GM12878 (cell line): ENCODE measurements at regions not wholly inside any gene's neighbourhood (a gene's known extent, or its start where the extent isn't known, plus 50 kb on each side); places are given as distances from the start of the nearest gene placed in this dataset.

Source experiments
- ATAC-seq: fragments of 200-7000 bp; cut with Tn5 transposase; 3 replicates; pipeline ENCODE4 v1.9.1; 2020; ENCODE audit warnings: mild to moderate bottlenecking, moderate library complexity
- BruUV-seq: library from RNA; stranded (reverse); fragments of 400-500 nt; replicated peaks from 2 replicates; lab custom pipeline; 2021; lab: Mats Ljungman, UMichigan
- CTCF ChIA-PET: fragments of 300-600 bp; sonication (Branson Sonifier 250); formaldehyde crosslinking; extraction: SDS; loops from one replicate; lab custom pipeline; 2021; ENCODE audit warnings: inconsistent platforms; lab: Yijun Ruan, JAX
- POLR2A ChIA-PET: fragments of 350-600 bp; formaldehyde crosslinking; extraction: SDS; loops from one replicate; lab custom pipeline; 2021; ENCODE audit warnings: inconsistent platforms; lab: Charles Lee
- RAD21 ChIA-PET: fragments of 300-600 bp; sonication (Branson Sonifier 250); formaldehyde crosslinking; loops from one replicate; lab custom pipeline; 2023; ENCODE audit warnings: antibody characterized with exemption; ENCODE audit not compliant: unreplicated experiment; lab: Charles Lee
- SMC1A ChIA-PET: fragments of 300-600 bp; sonication (Branson Sonifier 250); formaldehyde crosslinking; loops from one replicate; lab custom pipeline; 2023; ENCODE audit not compliant: unreplicated experiment, uncharacterized antibody; lab: Charles Lee
- DNase-seq: peaks from one replicate; pipeline ENCODE4 v3.0.0-alpha.2; 2011; ENCODE audit warnings: low read depth, low spot score
- FAIRE-seq: peaks from 3 replicates; lab custom pipeline; 2011; peaks lifted over from hg19 to GRCh38; lab: Jason Lieb, UNC
- H2AFZ ChIP-seq: 2 replicates; pipeline ENCODE4 v1.6.0; 2011; ENCODE audit warnings: low read depth, low read length, control low read depth; ENCODE audit not compliant: control insufficient read depth
- H3K27ac ChIP-seq: 2 replicates; pipeline ENCODE4 v1.5.1; 2011; ENCODE audit warnings: control low read depth; ENCODE audit not compliant: control insufficient read depth, insufficient read depth
- H3K27me3 ChIP-seq, 2 experiments: replicated peaks in 1 of 2; 2 replicates each; pipeline versions ENCODE4 v1.6.0 to v1.6.1; 2011; ENCODE audit warnings: low read length in 1 of 2; ENCODE audit not compliant: control insufficient read depth in 2 of 2, insufficient read depth in 2 of 2
- H3K36me3 ChIP-seq, 2 experiments: 2 replicates each; pipeline ENCODE4 v1.5.1; 2011; ENCODE audit warnings: low read length in 1 of 2; ENCODE audit not compliant: control insufficient read depth in 2 of 2, insufficient read depth in 2 of 2
- H3K4me1 ChIP-seq: 2 replicates; pipeline ENCODE4 v1.6.1; 2011; ENCODE audit warnings: mild to moderate bottlenecking, low read length, moderate library complexity, mixed read lengths; ENCODE audit not compliant: control insufficient read depth, insufficient read depth
- H3K4me2 ChIP-seq: 2 replicates; pipeline ENCODE4 v1.6.0; 2011; ENCODE audit warnings: control low read depth; ENCODE audit not compliant: control insufficient read depth, insufficient read depth
- H3K4me3 ChIP-seq: fragments of 200-600 bp; sonication (generic); 2 replicates; pipeline ENCODE4 v1.5.1; 2016
- H3K79me2 ChIP-seq: 2 replicates; pipeline ENCODE4 v1.6.0; 2011; ENCODE audit warnings: low read length; ENCODE audit not compliant: control insufficient read depth, insufficient read depth
- H3K9ac ChIP-seq: 2 replicates; pipeline ENCODE4 v1.8.0; 2011; ENCODE audit warnings: low read length, control low read depth, mixed read lengths; ENCODE audit not compliant: control insufficient read depth, insufficient read depth
- H3K9me3 ChIP-seq: replicated peaks from 3 replicates; pipeline ENCODE4 v1.5.1; 2011; ENCODE audit warnings: mild to moderate bottlenecking, low read length; ENCODE audit not compliant: control insufficient read depth, insufficient read depth
- H4K20me1 ChIP-seq: 2 replicates; pipeline ENCODE4 v1.6.0; 2011; ENCODE audit not compliant: control insufficient read depth, insufficient read depth
- BCL3 ChIP-seq: IDR thresholded peaks from 2 replicates; pipeline ENCODE4 v1.6.1; 2011; ENCODE audit warnings: borderline replicate concordance, low read depth, mild to moderate bottlenecking, moderate library complexity, low read length; ENCODE audit not compliant: insufficient read depth, poor library complexity, severe bottlenecking
- HCFC1 ChIP-seq: fragments of 150-350 bp; IDR thresholded peaks from 2 replicates; pipeline ENCODE4 v1.6.1; 2014; ENCODE audit warnings: low read length
- KAT2A ChIP-seq: conservative IDR thresholded peaks from 2 replicates; pipeline ENCODE4 v1.6.1; 2011; ENCODE audit warnings: low read depth, low read length; ENCODE audit not compliant: control insufficient read depth
- LARP7 ChIP-seq: fragments of 450-650 bp; IDR thresholded peaks from 2 replicates; pipeline ENCODE4 v1.6.1; 2017; ENCODE audit warnings: mild to moderate bottlenecking
- PKNOX1 ChIP-seq: fragments of 450-650 bp; IDR thresholded peaks from 2 replicates; pipeline ENCODE4 v1.6.1; 2016; ENCODE audit warnings: mild to moderate bottlenecking
- RAD21 ChIP-seq: IDR thresholded peaks from 2 replicates; pipeline ENCODE4 v1.6.1; 2011; ENCODE audit warnings: mild to moderate bottlenecking, low read depth, low read length, moderate library complexity; ENCODE audit not compliant: insufficient read depth
- RAD51 ChIP-seq: fragments of 450-650 bp; IDR thresholded peaks from 2 replicates; pipeline ENCODE4 v1.6.1; 2016; ENCODE audit warnings: moderate library complexity, mild to moderate bottlenecking, inconsistent platforms
- SRF ChIP-seq, 2 experiments: IDR thresholded peaks; 2 replicates each; pipeline ENCODE4 v1.6.1; 2011; ENCODE audit warnings: low read depth in 2 of 2, low read length in 2 of 2, mild to moderate bottlenecking in 1 of 2, moderate library complexity in 1 of 2
- TAF1 ChIP-seq: IDR thresholded peaks from 2 replicates; pipeline ENCODE4 v1.6.1; 2011; ENCODE audit warnings: mild to moderate bottlenecking, low read depth, low read length, borderline replicate concordance
- whole genome bisulfite sequencing: methylation state at CpG from one replicate; pipeline ENCODE4 v1.1.6; 2016; ENCODE audit warnings: low lambda C conversion rate; ENCODE audit not compliant: insufficient replicate concordance, insufficient coverage; ENCODE audit errors: missing lambda C conversion rate; 5-methylcytosine and 5-hydroxymethylcytosine counted together
- in situ Hi-C: fragments of 300-500 bp; cut with MboI; formaldehyde crosslinking; loops from 9 replicates; pipeline ENCODE4 v1.14.3; 2018; ENCODE audit warnings: mixed read lengths
- intact Hi-C: fragments of 100-400 bp; cut with micrococcal nuclease; formaldehyde crosslinking; loops from one replicate; pipeline ENCODE4 v1.14.2; 2022; ENCODE audit not compliant: unreplicated experiment

- Histone ChIP-seq H3K27me3 (no peaks in the 10 kb centered on the region), H3K4me3 (no peak overlapping the region), H3K79me2 (no peaks in the 10 kb centered on the region), H4K20me1 (no peaks in the 10 kb centered on the region), H3K4me2 (no peak overlapping the region), H3K4me1 (no peaks in the 10 kb centered on the region), H2AFZ (no peak overlapping the region), H3K9me3 (no peaks in the 10 kb centered on the region; the same call in 2 of the 3 replicates), H3K9ac (no peak overlapping the region), H3K36me3 (no peaks in the 10 kb centered on the region), H3K27ac (no peak overlapping the region)
- in situ Hi-C loops, result no loop called here
- FAIRE-seq (no peak), ATAC-seq (no peak), DNase-seq (no peak)
- ChIA-PET SMC1A (interaction anchor here (0.7 to 1.0 kb wide), 2 partner anchors 40 to 137 kb away, joined by 3 to 4 read pairs; no protein-coding TSS in a partner anchor), CTCF (no interaction called here), POLR2A (no interaction called here), RAD21 (interaction anchor here (0.7 kb wide), 1 partner anchor 290 kb away, joined by 3 read pairs; no protein-coding TSS in a partner anchor)
- BruUV-seq, result no TSS peak
- intact Hi-C loops, result no loop called here
- TF ChIP-seq RAD51 (no peak), PKNOX1 (no peak), LARP7 (no peak), RAD21 (no peak), KAT2A (no peak), SRF (IDR thresholded peaks at IDR 0.05; ENCODE audit: low read depth in 2 of 2, low read length in 2 of 2) (no peak), HCFC1 (no peak), TAF1 (no peak), BCL3 (no peak)
- WGBS, result 39% methylated on average over 3 of the region's 3 CpGs
Observed at GRCh38 chr1:168893359-168893801, 164.4 kb upstream of the DPT start.
